Activated T-helper 9 cell treated with anti-CD3 and anti-CD28 coated beads, Interleukin-2, amount 50 U/mL, for 16 hours (primary cell): ENCODE measurements at regions not wholly inside any gene's neighbourhood (a gene's known extent, or its start where the extent isn't known, plus 50 kb on each side); places are given as distances from the start of the nearest gene placed in this dataset.

Experiments
- DNase-seq: peaks from one replicate; pipeline ENCODE4 v3.0.0-alpha.2; 2020; ENCODE audit warnings: low read depth

DNA sequence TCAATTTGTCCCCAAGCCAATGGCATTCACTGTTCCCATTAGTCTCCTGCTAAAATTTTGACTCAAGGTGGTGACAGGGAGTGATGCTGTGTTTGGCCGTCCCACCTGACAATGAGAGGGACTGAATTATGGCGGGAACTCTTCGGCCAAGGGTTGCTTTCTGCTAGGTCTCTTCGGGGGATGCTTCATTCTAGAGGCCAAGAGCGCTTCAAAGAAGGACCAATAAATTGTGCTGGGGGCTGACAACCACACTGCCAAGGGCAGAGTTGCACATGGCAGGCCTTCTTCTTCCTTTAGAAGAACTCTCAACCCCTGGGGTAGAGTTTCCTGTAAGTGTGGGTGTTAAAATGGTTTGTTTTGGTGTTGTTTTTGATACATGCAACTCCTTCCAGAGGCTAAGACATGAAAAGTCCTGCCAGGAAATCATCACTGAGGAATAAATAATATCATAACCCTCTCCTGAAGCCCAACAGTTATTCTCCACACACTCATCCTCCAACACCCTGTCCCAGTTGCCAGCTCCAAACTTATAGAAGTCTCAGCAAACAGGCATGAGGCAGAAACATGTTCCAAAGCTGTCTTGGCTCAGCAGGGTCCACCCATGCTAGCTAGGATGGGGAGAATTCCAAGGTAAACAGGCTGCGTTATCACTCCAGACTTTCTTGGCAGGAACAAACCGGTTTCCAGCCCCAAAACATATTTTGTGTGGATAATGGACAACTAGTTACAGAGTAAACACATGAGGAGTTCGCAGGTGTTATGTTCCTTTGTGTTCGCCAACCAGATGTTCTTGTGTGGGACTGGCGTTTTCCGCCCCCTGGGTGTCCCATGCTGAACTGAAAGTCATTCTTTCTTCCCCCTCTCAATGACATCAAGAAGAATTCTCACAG, 396.7 kb upstream of the RGMA start:
- DNase-seq, result no peak

GRCh38 chr15:93483923-93484322, 394.9 kb upstream of the RGMA start:
- DNase-seq, result no peak

GRCh38 chr15:93482731-93483130, 393.7 kb upstream of the RGMA start:
- no peak for DNase-seq

- DNase-seq, result no peak
These were observed 390.7 kb upstream of the RGMA start for GRCh38 chr15:93479715-93480114.

- no peak for DNase-seq
These were observed 389.9 kb upstream of the RGMA start for GRCh38 chr15:93478947-93479346.

GRCh38 chr15:93477721-93478120, 388.7 kb upstream of the RGMA start:
- DNase-seq, result no peak

DNA sequence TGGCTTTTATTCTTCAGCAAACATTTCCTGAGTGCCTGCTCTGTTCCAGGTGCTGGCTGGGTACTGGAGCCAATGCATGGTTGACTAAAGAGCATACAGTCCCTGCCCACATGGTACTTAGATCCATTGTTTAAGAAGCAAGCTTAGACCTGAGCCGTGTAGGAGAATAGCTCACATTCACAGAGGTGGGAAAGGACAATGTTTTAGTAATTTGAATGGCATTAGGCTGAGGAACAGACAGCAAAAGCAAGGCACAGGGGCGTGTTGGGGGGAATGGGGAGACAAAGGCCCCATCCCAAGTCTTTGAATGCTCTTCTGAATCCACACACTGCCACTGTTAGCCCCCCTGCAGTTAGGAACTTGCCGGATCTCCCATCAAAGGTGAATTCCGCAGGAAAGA, 388.2 kb upstream of the RGMA start:
- DNase-seq, result no peak

DNA sequence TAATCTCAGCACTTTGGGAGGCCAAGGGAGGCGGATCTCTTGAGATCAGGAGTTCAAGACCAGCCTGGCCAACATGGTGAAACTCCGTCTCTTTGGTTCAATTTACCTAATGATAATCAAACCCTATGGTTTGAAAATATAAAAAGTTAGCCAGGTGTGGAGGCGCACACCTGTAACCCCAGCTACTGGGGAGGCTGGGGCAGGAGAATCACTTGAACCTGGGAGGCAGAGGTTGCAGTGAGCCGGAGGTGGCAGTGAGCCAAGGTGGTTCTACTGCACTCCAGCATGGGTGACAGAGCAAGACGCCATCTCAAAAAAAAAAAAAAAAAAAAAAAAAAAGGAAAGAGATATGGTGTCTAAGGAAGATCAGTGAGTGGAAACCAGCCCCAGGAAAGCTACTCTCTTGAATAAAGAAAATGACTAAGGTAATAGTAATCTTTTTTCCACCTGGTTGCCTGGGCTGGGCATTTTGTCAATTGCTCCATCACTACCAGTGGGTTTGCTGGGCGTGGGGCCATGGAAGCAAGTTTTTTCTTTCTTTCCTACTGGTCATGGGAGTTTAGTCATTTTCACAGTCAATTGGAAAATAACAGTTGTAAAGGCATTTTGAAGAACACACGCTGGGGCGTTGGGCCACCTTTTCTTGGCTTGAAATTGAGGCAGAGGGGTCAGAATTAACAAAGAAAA, 387.6 kb upstream of the RGMA start:
- DNase-seq, result no peak

DNA sequence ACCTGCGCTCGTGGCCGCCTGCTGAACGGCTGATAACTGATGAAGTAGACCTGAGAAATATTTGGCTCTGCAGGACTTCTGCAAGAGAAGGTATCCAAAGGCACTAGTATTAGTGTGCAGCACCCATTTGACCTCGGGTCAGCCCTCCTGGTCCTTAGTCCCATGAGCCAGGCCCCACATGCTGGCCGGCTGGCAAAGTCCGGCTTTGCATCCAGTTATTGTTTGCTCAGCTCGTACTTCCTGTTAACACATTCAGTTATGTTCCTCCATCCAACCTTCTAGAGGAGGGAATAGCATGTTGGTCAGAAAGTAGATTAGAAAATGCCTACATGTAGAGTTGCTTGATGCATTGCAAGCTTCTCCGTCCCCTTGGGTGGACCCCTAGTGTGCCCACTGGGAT, 385.7 kb upstream of the RGMA start:
- no peak for DNase-seq

- no peak for DNase-seq
These were observed 381.0 kb upstream of the RGMA start for GRCh38 chr15:93469994-93470393.

DNA sequence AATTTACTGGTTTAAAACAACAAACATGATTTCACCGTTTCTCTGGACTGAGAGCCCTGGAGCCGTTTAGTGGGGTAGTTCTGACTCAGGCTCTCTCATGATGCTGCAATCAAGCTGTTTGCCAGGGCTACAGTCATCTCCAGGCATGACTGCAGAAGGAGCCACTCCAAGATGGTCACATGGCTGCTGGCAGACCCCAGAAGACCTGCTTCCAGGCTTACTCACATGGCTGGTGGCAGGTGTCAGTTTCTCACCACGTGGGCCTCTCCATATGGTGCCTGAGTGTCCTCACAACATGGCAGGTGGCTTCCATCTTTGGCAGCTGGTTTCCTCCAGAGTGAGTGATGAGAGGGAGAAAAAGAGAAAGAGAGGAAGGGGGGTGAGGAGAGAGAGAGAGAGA, 378.3 kb upstream of the RGMA start:
- no peak for DNase-seq

GRCh38 chr15:93466380-93466779, 377.4 kb upstream of the RGMA start:
- no peak for DNase-seq

GRCh38 chr15:93462690-93463089, 373.7 kb upstream of the RGMA start:
- no peak for DNase-seq

GRCh38 chr15:93460717-93461116, 371.7 kb upstream of the RGMA start:
- no peak for DNase-seq

DNA sequence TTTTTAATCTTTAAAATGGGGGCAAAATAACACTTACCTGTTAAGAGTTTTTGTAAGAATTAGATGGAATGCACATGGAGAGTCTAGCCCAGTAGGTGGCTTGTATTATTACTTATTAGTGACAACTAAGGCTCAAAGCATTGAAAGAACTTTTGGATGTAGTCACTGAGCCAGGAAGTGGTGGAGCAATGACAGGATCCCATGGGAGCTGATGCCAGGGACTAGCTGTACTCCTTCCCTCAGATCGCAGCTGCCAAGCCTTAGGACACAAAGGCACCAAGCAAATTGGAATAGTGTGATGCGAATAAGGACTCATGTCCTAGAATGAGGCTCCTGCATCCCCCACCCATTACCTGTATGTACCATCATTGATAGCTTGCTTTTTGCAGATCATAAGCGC, 370.4 kb upstream of the RGMA start:
- DNase-seq, result no peak

DNA sequence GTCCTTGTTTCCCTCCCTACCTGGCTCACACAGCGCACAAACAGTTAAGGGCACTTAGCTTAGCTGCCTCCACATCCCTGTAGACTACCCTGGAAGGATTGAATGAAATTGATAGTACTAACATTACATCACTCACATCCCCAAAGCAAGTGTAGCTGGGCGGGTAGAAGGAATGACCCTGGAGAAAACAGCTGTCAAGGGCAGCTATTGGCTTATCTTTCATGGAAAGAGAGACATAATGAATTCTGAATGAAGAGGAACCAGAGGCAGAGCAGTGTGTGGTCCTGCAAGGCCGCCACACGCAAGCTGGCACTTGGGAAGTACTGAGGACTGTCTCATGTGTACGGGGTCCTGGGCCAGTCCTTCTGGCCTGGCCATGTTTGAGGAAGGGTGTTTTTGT, 369.6 kb upstream of the RGMA start:
- no peak for DNase-seq

DNA sequence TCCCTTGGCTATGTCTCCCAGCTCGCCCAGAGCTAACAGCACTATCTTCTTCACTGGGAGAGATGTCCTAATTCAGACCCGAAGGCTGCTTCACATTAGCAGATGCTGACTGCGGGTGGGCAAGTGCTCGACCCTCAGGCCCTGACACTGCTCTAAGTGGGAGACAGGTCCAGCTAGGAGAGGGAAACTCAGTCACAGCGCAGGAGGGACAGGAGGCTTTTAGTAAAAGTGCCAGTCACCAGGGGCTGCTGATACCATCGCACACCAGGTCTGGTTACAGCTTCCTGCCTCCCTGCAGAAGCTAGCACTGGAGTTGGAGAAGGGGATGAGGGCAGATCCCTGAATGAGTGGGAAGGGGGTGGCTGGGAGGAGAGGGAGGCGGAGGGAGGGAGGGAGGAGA, 365.8 kb upstream of the RGMA start:
- no peak for DNase-seq

- DNase-seq, result no peak
These were observed 363.7 kb upstream of the RGMA start for GRCh38 chr15:93452537-93453211.

- no peak for DNase-seq
These were observed 362.8 kb upstream of the RGMA start for GRCh38 chr15:93451822-93452221.

DNA sequence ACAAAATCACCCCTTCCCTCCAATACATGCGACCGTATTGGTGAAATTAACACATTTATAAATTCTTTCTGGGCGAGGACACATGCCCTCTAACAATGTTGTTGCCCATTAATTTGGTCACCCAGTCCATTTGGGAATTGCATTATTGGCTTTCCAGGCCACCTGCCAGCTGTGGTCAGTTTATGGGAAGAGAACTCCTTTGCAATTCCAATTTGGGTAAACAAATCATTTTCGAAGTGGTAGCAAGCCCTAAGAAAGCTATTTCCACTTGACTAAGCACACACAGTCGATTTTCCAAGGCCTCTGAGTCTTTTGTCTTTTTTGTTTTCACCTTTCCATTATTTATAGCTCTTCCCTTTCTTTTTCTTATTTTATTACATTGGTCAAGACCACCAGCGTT, 362.3 kb upstream of the RGMA start:
- no peak for DNase-seq

GRCh38 chr15:93449798-93450197, 360.8 kb upstream of the RGMA start:
- no peak for DNase-seq

- DNase-seq, result no peak
These were observed 349.3 kb upstream of the RGMA start for GRCh38 chr15:93438310-93438709.

DNA sequence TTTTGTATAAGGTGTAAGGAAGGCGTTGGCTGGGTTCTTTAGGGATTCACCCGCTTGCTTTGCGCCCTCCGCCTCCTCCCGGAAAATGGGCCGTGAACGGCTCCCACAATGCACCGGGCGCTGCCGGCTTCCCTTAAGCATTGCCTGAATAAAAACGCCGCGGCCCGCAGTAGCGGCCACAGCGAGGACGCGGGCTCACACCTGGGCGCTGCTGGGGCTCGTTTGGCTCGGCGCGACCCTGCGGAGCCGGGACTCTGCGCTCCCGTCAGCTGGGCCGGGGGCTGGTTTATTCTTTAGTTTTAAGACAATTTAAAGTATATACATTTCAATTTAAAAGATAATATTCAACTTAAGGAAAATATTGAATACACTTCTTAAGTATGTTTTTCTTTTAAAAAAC, 343.5 kb upstream of the RGMA start:
- DNase-seq, result no peak
